ENCODE measurements at regions not wholly inside any gene's neighbourhood (a gene's known extent, or its start where the extent isn't known, plus 50 kb on each side); places are given as distances from the start of the nearest gene placed in this dataset.

DNA sequence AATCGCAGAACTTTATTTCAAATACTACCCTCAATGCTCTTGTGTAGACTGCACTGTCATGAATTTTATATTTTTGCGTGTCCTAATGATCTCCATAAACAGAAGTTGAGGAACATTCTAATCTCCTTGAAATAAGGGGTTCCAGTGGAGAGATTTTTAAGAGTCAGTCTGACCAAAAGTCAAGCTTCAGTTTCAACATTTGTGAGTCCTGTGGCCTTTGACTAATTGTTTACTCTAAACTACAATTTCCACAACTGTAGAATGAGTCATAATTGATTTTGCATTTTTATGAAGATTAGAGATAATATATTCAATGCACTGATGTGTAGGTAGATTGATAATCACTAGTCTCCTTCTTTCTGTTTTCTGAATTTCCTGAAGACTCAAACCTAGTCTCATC lies 720.3 kb upstream of the ID2 start:
- DNase-seq: no peak

DNA sequence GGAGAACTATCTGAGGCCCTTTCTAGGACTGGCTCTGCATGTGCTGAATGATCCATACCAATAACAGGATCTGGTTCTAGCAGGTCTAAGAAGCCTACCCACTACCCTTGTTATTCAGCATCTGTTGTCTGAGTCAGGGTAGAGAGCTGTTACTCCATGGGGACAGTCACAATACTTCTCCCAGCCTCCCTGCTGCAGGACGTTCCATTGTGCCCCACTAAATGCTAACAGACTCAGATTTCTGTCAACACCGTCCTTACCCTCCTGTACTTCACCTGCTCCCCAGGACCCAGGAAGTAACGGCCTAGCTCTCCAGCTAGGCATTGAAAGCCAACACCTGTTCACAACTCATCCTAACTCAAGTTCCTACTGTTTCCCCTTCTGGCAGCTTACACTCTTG lies 719.7 kb upstream of the ID2 start:
- DNase-seq: peak; percentile 12

DNA sequence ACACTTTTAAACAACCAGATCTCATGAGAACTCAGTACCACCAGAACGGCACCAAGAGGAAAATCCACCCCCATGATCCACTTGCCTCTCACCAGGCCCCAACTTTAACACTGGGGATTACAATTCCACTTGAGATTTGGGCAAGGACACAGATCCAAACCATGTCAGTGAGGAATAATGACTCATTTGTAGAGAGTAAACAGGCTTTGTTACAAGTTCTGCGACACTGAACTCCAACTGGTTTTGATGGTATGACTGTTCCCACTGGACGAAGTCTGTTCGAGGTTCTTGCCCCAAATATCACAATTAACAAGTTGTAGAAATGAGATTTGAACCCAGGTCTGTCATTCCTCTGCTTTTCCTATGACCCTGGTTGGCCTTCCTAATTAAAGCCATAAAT lies 718.1 kb upstream of the ID2 start:
- DNase-seq: no peak

DNA sequence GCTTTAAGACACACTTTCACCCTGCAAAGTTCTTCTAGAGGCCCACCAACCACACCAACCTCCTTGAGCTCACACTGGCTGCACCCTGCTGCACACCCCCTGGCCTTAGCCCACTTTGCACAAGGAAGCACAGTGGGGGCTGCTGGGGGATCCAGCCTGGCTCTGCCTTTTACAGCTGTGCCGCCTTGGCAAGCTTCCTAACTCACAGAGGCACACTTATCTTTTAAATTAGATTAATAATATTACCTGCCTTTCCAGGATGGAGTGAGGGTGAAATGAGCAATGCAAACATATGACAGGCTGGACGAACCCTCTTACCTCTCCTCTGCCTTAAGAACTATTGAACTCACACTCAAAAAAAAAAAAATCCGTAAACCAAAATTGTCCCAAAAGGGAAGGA lies 715.8 kb upstream of the ID2 start:
- DNase-seq: no peak

DNA sequence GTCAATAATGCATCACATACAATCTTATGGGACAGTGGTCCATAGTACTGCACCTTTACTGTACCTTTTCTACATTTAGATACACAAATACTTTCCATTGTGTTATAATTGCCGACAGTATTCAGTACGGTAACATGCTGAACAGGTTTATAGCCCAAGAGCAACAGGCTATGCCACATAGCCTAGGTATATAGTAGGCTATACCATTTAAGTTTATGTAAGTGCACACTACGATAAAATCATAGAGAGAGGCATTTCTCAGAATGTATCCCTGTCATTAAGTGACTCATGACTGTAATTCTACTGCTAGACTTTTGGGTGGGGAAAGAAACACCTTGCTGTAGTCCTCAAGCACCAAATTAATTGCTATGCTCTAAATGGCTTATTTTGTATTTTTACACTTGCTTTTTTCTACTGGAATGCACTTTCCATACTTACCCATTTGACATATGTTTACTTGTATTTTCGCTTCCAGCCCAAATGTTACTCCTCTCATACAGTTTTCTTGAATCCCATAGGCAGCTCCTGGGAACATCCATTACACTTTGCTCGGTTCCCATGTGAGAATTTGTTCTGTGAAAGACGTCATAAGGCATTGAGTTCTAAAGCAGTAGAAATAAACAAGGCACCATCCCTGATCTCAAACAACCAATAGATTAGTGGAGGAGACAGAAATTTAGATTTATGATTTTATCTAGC lies 714.0 kb upstream of the ID2 start:
- DNase-seq: no peak

DNA sequence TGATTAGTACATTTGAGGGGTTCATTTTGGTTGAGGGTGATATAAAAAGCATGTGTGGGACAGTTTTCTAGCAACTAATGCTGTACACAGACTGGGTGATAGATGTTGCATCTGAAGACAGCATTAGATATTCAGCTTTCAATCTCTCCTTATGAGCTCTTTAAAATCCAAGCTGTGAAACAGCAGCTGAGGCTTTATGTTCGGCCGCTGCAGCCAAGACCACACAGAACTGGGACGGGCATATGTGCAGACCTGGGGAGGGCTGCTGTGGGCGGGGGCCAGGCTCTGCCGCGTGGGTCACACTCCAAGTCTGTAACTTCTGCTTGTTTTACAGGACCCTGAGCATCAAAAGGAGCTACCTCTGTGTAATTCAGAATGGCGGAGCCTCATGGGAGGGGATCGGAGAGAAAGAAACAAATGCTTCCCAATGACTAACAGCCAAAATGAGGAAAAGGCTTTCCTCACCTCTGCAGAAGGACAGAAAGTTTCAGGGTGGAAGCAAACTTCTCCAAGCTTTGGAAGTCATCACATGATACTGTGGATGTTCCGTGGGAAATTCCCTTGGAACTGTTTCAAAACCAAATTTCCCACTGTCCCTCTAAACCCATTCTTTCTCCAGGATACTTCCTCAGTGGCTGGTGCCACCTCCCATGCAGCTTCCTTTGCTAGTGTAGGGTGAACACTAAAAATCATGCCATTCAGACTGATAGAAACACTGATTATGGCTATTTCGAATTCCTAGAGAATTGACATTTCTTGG lies 711.9 kb upstream of the ID2 start:
- DNase-seq: no peak

DNA sequence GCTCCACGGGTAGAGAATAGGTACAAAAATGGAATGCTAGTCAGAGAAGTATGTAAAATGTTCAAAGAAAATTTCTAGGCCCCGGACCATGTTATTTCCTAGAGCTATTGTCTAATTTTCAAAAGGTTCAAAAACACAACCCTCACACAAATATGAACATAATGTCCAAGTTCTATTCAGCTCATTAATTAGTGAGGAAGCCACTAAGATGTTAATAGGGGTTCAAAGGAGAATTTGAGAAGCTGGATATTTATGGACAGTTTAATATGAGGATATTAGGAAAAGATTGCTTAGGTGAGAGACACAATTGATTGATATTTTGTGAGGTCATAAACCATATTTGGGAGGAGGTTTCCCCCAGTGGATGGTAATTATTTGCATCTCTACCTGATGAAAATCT lies 710.6 kb upstream of the ID2 start:
- no peak for DNase-seq

DNA sequence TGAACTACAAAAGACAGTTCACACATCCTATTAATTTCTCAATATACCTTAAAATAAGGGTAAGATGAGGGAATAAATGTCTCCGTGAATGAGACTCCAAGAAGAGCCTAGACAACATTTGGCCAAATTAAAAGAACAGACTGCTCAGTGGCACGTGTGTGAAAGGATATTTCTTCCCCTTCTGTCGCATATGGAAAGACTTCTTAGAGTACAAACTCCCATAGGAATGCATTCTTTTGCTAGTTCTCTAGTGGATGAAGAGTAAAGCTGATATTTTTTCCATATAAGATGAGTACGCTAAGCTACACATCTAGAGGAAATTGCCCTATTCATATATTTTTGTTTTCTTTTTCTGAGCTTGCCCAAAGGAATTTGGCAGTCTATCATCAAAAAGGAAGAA lies 710.0 kb upstream of the ID2 start:
- no peak for DNase-seq

DNA sequence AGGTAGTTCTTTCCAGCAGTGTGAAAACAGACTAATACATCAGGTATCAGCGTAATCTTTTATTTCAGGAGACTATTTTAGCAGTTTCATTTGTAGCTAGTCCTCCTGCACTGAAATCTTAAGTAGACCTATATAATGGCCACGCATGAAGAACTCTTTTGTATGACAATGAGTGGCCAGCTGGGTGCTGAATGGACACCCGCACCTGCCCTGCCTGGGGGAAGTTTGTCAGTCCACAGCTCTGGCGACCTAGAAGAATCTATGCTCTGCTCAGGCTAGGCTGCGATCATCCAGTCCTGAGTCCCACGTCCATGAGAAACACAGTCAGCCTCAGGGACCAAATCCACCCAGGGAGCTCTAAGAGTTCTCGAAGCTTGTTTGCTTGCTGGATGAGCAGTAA lies 709.2 kb upstream of the ID2 start:
- DNase-seq: peak; percentile 26

DNA sequence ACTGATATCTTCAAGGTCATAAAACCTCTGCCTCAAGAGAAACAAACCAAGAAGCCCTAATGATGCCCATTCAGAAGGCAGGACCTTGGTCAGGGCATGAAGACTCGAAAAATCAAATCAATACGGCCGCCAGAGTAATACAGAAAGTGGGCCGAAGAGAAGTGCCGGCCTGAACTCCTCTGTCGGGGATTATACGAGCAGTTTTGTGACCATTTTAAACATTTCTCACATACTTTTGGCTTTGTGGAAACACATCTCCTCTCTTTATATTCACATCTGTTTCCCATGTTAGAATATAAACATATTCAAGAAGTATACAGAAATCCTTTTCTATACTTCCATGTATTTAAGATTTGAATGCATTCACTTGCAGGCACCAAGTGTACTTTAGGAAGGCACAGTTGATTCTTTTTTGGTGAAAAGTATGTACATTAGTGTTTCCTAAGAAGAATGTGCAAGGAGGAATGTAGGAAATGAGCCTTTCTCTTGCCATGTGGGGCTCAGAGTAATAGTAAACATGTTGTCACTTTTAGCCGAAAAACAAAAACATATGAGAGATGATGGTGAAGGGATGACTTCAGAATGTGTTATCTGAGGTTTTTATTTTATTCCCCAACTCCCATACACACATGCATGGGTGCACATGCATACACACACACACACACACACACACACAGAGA lies 707.9 kb upstream of the ID2 start:
- no peak for DNase-seq

DNA sequence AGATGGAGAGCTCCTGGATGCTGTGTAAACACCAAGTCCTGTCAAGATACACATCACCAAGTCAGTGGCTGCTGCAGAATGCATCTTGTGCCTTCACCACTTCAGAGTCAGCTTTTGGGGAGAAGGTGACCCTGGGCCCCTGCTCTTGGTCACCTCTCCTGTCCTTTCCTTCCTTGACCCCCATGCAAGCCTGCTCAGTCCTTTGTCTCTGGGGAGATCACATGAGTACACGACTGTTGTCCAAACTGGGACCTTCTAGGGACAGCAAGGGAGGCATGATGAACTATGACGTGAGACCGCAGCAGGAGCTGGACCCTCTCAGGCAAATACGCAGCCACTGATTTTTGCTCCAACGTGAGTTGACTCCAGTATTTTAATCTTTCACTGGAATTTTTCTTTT lies 706.9 kb upstream of the ID2 start:
- DNase-seq: no peak

DNA sequence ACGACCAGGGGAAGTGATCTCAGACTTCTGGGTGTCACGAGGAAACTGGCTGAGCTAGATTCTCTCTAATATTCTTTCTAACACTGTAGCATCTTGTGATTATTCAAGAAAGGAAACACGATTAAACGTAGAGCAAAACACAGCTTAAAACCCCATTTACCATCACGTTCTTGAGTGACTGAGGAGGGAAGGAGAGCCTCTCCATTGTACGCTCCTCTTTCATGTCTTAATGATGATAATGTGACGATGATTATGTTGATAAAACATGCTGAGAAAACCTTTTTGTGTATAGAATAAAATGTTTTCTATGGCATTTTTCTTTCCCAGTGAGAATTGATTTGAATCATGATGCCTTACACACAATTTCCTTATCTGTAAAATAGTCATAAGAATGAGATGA lies 705.6 kb upstream of the ID2 start:
- no peak for DNase-seq

DNA sequence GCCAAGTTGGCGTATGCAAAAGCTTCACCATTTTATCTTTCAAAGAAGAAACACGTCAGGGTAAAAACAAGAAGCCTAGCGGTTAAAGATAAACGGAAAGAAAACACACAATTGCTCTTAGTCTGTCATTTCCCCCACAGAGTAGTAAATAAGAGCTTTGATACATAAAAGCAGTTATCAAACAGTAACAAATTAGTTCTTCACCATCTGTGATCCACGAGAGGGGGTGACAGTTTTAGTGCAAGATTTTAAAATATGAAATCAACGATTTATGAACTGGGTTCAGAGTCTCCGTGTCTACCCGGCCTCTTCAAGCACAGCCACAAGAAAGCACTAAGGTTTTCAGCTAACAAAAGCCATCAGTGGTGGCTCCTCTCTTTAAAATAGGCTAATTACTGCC lies 703.9 kb upstream of the ID2 start:
- DNase-seq: no peak

DNA sequence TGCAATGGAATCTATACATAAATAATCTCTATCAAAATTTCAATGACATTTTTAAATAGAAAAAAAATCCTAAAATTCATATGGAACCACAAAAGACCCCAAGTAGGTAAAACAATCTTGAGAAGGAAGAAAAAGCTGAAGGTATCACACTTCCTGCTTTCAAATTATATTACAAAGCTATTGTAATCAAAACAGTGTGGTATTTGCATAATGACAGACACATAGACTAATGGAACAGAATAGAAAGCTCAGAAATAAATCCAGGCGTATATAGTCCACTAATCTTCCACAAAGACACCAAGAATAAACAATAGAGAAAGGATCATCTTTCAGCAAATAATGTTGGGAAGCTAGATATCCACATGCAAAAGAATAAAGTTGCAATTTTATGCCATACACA lies 699.8 kb upstream of the ID2 start:
- no peak for DNase-seq

DNA sequence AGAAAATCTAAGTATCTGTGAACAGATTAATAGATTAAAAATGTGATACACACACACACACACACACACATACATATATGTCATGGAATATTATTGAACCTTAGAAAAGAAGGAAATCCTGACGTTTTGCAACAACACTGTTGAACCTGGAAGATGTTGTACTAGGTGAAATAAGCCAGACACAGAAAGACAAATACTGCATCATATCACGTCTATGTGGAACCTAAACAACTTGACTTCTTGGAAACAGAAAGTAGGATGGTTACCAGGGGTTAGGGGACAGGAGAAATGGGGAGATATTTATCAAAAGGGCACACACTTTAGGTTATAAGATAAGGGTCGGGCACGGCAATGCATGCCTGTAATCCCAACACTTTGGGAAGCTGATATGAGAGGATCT lies 698.4 kb upstream of the ID2 start:
- DNase-seq: no peak

DNA sequence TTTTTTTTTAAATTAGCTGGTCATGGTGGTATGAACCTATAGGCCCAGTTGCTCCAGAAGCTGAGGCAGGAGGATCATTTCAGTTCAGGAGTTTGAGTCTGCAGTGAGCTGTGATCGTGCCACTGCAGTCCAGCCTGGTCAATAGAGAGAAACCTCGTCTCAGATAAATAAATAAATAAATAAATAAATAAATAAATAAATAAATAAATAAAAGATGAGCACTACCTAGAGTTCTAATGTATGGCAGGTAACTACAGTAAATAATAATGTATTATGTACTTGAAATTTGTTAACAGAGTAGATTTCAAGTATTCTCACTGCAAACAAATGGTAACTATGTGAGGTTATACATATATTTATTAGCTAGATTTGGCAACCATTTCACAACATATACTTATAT lies 697.9 kb upstream of the ID2 start:
- no peak for DNase-seq

DNA sequence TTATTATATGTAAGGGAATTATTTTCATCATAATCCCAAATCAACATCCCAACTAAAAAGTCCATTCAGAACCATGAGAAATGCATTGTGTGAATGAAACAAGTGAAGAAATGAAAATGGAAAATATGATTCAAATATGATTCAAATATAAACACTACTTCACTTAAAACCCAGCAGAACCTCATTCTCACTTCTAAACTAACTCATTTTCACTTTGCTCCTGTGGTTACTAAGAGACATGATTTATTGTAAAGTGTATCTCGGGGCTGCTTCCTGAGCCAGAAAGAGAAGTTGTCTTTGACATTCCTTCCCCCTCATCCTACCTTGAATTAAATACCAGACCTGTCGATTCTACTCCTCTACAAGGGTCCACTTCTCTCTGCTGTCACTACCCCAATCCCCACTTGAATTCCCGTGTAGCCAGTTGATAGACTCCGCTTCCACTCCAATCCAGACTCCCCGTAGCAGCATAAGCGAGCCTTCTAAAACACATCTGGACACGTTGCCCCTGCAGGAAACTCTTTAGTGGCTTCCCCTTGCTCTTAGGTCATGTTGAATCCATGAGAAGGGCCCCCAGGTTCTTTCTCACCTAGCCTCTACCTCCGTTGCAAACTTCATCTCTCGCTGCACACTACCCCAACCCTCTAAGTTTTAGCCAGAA lies 697.0 kb upstream of the ID2 start:
- no peak for DNase-seq

DNA sequence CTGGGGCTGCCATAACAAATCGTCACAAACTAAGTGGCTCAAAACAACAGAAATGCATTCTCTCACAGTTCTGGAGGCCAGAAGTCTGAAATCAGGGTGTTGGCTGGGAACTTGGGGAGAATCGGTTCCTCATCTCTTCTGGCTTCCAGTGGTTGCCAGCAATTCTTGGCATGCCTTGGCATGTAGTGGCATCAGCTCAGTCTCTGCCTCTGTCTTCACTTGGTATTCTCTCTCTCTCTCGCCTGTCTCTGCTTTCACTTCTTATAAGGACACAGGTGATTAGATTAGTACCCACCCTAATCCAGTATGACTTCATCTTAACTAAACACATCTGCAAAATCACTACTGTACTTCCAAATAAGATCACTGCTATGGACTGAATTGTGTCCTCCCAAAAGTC lies 695.4 kb upstream of the ID2 start:
- DNase-seq: no peak

DNA sequence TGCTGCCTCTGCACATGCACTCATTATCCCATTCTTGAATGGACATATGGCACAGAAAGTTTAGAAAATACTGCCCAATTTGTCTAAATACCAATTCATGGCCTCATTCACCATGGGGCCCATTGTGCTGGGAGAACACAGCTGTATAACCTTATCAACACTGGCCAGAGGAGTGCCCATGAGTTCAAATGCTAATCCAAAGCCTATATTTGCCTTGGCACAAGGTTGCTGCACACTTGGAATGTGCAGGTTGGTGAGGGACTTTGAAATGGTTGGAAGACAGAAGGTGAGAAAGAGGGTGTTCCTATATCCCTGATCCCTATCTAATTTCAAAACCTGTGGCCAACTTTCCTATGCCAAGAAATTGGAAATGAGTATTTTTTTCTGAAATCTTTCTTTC lies 693.9 kb upstream of the ID2 start:
- DNase-seq: no peak

DNA sequence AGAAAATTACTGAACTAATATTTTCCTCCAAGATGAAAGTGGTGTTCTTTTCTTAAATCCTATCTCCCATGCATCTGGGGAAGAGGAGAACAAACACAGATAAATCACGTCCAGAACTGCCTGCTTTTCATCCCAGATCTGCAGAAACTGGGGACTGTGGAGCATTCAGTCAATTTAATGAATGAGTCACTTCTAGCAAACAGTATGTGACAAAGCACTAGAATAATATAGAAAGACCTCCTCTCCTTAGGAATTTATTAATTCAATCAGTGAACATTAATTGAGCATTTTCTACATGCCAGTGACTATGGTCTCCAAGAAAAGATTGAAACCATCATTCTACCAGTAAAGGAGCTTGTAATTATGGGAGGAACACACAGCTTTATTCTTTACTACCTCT lies 693.4 kb upstream of the ID2 start:
- no peak for DNase-seq

DNA sequence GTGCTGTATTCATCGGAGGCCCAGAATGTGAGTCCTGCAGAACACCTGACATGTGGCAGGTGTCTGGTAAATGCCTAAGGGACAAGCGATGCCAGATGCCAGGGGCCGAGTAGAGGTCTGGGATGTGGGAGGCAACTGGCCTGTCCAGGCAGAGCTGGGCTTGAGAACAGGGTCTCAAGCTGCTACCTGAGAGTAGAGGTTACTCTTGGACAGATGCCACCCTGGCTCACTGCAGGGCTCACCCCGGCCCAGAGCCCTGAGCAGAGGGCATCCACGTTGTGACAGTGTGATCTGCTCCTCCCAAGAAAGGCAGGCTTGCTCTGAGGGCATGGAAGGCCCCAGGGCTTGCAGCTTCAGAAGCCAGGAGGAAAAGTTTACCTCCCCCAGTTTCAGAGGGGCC lies 692.0 kb upstream of the ID2 start:
- no peak for DNase-seq

DNA sequence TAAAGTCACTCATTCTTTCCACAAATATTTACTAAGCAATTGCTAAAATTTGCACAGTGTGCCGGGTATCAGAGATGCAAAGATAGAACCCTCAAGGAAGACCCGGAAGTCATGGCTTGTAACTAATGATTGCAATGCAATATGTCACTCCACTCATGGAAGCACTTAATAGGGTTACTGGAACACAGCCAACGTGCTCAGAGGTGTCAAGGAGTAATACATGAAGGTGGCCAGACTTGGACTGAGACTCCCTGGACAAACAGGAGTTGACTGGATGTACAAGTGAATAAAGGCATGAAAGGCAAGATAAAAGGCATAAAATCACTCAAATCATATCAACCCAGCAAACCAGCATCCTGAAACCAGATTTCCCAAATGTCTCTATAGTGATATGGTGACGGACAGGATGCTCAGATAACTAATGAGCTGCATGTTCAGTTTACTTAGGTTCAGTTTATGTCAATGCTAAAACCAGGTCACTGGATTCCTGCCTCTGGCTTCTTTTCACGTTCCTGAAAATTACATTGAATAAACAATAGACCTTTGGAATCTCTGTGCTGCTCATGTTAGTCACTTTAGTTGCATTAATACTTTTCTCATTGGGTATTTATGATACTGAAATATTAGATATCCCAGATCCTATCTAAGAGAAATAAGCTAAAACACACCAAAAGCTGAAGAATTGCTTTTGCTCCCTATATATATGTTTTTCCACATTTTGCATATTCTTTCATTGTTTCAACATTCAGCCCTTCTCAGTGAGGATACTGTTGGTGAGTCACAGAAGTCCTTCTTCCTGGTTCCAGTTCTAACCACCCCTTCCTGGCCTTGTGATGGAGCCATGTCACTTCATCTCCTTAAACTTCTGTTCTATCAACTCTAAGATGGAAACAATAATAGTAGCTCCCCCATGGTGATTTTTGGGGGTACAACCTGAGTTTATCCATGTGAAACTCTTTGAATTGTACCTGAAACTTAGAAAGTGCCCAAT lies 688.9 kb upstream of the ID2 start:
- DNase-seq: peak; percentile 54

Data from NCI-H510A treated with DMSO at 0.1 percent for 48 hours (cell line).